GM23338 (cell line): ENCODE measurements at regions not wholly inside any gene's neighbourhood (a gene's known extent, or its start where the extent isn't known, plus 50 kb on each side); places are given as distances from the start of the nearest gene placed in this dataset.

Experiments
- ATAC-seq: fragments of 200-7000 bp; cut with Tn5 transposase; 3 replicates; pipeline ENCODE4 v1.9.1; 2020
- DNase-seq: peaks from one replicate; pipeline ENCODE4 v3.0.0-alpha.2; 2015; ENCODE audit warnings: low spot score
- H2AFZ ChIP-seq: fragments of 200-600 bp; sonication (generic); 2 replicates; pipeline ENCODE4 v1.8.0; 2016; ENCODE audit warnings: antibody characterized with exemption, mild to moderate bottlenecking, moderate library complexity
- H3F3A ChIP-seq: fragments of 200-600 bp; sonication (generic); replicated peaks from 2 replicates; pipeline ENCODE4 v1.8.0; 2017; ENCODE audit warnings: antibody characterized with exemption, mixed run types, low read depth
- H3K27ac ChIP-seq: fragments of 200-600 bp; sonication (generic); 2 replicates; pipeline ENCODE4 v1.6.1; 2016; ENCODE audit warnings: low read depth
- H3K27me3 ChIP-seq: fragments of 200-600 bp; sonication (generic); 2 replicates; pipeline ENCODE4 v1.8.0; 2016; ENCODE audit warnings: mild to moderate bottlenecking, mixed run types, moderate library complexity; ENCODE audit not compliant: insufficient read depth
- H3K36me3 ChIP-seq: fragments of 200-600 bp; sonication (generic); 2 replicates; pipeline ENCODE4 v1.8.0; 2016; ENCODE audit warnings: mild to moderate bottlenecking; ENCODE audit not compliant: insufficient read depth
- H3K4me1 ChIP-seq: fragments of 200-600 bp; sonication (generic); 2 replicates; pipeline ENCODE4 v1.8.0; 2016; ENCODE audit warnings: mild to moderate bottlenecking, moderate library complexity; ENCODE audit not compliant: insufficient read depth
- H3K4me2 ChIP-seq: fragments of 200-600 bp; sonication (generic); 2 replicates; pipeline ENCODE4 v1.7.1; 2017; ENCODE audit warnings: mixed run types
- H3K4me3 ChIP-seq: fragments of 200-600 bp; sonication (generic); 2 replicates; pipeline ENCODE4 v1.6.1; 2016; ENCODE audit warnings: mixed run types
- H3K79me2 ChIP-seq: fragments of 200-600 bp; sonication (generic); replicated peaks from 2 replicates; pipeline ENCODE4 v1.8.0; 2017; ENCODE audit warnings: mild to moderate bottlenecking; ENCODE audit not compliant: insufficient read depth
- H3K9me2 ChIP-seq: fragments of 200-600 bp; sonication (generic); 2 replicates; pipeline ENCODE4 v1.8.0; 2017; ENCODE audit not compliant: insufficient read depth
- H4K20me1 ChIP-seq: fragments of 200-600 bp; sonication (generic); replicated peaks from 2 replicates; pipeline ENCODE4 v1.8.0; 2017; ENCODE audit warnings: mild to moderate bottlenecking; ENCODE audit not compliant: insufficient read depth
- H3K27ac Mint-ChIP-seq: 2 replicates; pipeline ENCODE4 v1.8.0; 2020; ENCODE audit warnings: inconsistent platforms, mild to moderate bottlenecking, moderate library complexity, mixed read lengths
- H3K27me3 Mint-ChIP-seq: 3 replicates; pipeline ENCODE4 v1.8.0; 2022; ENCODE audit warnings: low read depth, mild to moderate bottlenecking, moderate library complexity, mixed read lengths, inconsistent platforms; ENCODE audit not compliant: insufficient read depth, poor library complexity
- H3K36me3 Mint-ChIP-seq: 3 replicates; pipeline ENCODE4 v1.8.0; 2021; ENCODE audit warnings: low read depth, mild to moderate bottlenecking, inconsistent platforms, moderate library complexity, mixed read lengths
- H3K4me1 Mint-ChIP-seq: 3 replicates; pipeline ENCODE4 v1.8.0; 2020; ENCODE audit warnings: mild to moderate bottlenecking, inconsistent platforms, mixed read lengths
- H3K4me3 Mint-ChIP-seq: 3 replicates; pipeline ENCODE4 v1.8.0; 2021; ENCODE audit warnings: moderate library complexity, mild to moderate bottlenecking, inconsistent platforms, mixed read lengths
- H3K9me3 Mint-ChIP-seq: 3 replicates; pipeline ENCODE4 v1.8.0; 2020; ENCODE audit warnings: moderate library complexity, mild to moderate bottlenecking, inconsistent platforms, mixed read lengths
- CREB1 ChIP-seq: fragments of 250-450 bp; sonication (Bioruptor Pico); IDR thresholded peaks from 2 replicates; pipeline ENCODE4 v1.5.0; 2020; ENCODE audit warnings: low read depth, mild to moderate bottlenecking, moderate library complexity
- EZH2 ChIP-seq: fragments of 200-600 bp; sonication (generic); IDR thresholded peaks from one replicate; pipeline ENCODE4 v1.8.0; 2017; ENCODE audit warnings: antibody characterized with exemption, mild to moderate bottlenecking, low read depth; ENCODE audit not compliant: unreplicated experiment
- EZH2phosphoT487 ChIP-seq: fragments of 200-600 bp; sonication (generic); IDR thresholded peaks from one replicate; pipeline ENCODE4 v1.8.1; 2018; ENCODE audit warnings: antibody characterized with exemption; ENCODE audit not compliant: unreplicated experiment
- JUNB ChIP-seq: IDR thresholded peaks from one replicate; pipeline ENCODE4 v1.6.1; 2016; ENCODE audit warnings: antibody characterized with exemption; ENCODE audit not compliant: unreplicated experiment
- NANOG ChIP-seq: IDR thresholded peaks from 2 replicates; pipeline ENCODE4 v1.6.1; 2016; ENCODE audit warnings: antibody characterized with exemption, borderline replicate concordance
- POLR2AphosphoS5 ChIP-seq: IDR thresholded peaks from 2 replicates; pipeline ENCODE4 v1.6.1; 2016; ENCODE audit warnings: antibody characterized with exemption, low read depth
- STAT1 ChIP-seq: IDR thresholded peaks from one replicate; pipeline ENCODE4 v1.6.1; 2016; ENCODE audit warnings: antibody characterized with exemption; ENCODE audit not compliant: unreplicated experiment
- TF ChIP-seq, protein P1 (sequence below): fragments of 250-450 bp; sonication (Bioruptor Pico); IDR thresholded peaks from 2 replicates; pipeline ENCODE4 v1.5.0; 2020; ENCODE audit warnings: mild to moderate bottlenecking, moderate library complexity
- TF ChIP-seq, protein P2 (sequence below), 2 experiments: fragments of 200-600 bp in 1 of 2; sonication (generic) in 1 of 2; conservative IDR thresholded peaks; 2 replicates each; pipeline versions ENCODE4 v1.5.1 to v1.6.1; 2016 to 2017; ENCODE audit warnings: antibody characterized with exemption in 2 of 2, low read depth in 2 of 2, mild to moderate bottlenecking in 2 of 2, moderate library complexity in 1 of 2
- TF ChIP-seq, protein P3 (sequence below): IDR thresholded peaks from 2 replicates; pipeline ENCODE4 v1.6.1; 2016; ENCODE audit warnings: antibody characterized with exemption

DNA sequence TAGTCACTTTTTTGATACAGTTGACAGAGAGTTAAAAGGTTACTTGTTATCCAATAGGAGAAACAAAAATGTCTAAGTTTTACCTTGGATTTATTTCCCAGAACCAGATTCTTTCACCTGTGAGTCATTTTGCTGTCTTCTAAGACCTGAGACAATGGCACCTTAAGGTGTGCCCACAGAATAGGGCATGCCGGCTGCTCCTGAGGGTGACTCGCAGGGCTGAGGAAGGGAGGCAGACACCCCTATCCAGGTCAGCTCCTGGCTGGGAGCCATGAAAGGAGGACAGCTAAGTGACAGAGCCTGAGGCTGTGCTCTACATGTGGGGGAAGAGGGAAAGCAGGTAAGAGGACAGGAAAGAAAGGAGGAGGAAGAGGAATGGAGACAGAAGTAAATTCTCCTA is 67.8 kb downstream of the RASSF10 start:
- Histone ChIP-seq H4K20me1 (no peaks in the 10 kb centered on the region), H3K4me1 (no peaks in the 10 kb centered on the region), H2AFZ (no peak overlapping the region), H3K4me3 (no peak overlapping the region), H3K9me2 (no peaks in the 10 kb centered on the region), H3K36me3 (no peaks in the 10 kb centered on the region), H3K4me2 (no peak overlapping the region), H3K27ac (no peak overlapping the region), H3K79me2 (no peaks in the 10 kb centered on the region), H3K27me3 (no peaks in the 10 kb centered on the region), H3F3A (no peaks in the 10 kb centered on the region)
- Mint-ChIP-seq H3K9me3 (no peaks in the 10 kb centered on the region), H3K4me1 (no peaks in the 10 kb centered on the region), H3K36me3 (no peaks in the 10 kb centered on the region), H3K27me3 (no peaks in the 10 kb centered on the region), H3K4me3 (no peak overlapping the region), H3K27ac (no peak overlapping the region)
- DNase-seq = no peak
- TF ChIP-seq, protein P1, sequence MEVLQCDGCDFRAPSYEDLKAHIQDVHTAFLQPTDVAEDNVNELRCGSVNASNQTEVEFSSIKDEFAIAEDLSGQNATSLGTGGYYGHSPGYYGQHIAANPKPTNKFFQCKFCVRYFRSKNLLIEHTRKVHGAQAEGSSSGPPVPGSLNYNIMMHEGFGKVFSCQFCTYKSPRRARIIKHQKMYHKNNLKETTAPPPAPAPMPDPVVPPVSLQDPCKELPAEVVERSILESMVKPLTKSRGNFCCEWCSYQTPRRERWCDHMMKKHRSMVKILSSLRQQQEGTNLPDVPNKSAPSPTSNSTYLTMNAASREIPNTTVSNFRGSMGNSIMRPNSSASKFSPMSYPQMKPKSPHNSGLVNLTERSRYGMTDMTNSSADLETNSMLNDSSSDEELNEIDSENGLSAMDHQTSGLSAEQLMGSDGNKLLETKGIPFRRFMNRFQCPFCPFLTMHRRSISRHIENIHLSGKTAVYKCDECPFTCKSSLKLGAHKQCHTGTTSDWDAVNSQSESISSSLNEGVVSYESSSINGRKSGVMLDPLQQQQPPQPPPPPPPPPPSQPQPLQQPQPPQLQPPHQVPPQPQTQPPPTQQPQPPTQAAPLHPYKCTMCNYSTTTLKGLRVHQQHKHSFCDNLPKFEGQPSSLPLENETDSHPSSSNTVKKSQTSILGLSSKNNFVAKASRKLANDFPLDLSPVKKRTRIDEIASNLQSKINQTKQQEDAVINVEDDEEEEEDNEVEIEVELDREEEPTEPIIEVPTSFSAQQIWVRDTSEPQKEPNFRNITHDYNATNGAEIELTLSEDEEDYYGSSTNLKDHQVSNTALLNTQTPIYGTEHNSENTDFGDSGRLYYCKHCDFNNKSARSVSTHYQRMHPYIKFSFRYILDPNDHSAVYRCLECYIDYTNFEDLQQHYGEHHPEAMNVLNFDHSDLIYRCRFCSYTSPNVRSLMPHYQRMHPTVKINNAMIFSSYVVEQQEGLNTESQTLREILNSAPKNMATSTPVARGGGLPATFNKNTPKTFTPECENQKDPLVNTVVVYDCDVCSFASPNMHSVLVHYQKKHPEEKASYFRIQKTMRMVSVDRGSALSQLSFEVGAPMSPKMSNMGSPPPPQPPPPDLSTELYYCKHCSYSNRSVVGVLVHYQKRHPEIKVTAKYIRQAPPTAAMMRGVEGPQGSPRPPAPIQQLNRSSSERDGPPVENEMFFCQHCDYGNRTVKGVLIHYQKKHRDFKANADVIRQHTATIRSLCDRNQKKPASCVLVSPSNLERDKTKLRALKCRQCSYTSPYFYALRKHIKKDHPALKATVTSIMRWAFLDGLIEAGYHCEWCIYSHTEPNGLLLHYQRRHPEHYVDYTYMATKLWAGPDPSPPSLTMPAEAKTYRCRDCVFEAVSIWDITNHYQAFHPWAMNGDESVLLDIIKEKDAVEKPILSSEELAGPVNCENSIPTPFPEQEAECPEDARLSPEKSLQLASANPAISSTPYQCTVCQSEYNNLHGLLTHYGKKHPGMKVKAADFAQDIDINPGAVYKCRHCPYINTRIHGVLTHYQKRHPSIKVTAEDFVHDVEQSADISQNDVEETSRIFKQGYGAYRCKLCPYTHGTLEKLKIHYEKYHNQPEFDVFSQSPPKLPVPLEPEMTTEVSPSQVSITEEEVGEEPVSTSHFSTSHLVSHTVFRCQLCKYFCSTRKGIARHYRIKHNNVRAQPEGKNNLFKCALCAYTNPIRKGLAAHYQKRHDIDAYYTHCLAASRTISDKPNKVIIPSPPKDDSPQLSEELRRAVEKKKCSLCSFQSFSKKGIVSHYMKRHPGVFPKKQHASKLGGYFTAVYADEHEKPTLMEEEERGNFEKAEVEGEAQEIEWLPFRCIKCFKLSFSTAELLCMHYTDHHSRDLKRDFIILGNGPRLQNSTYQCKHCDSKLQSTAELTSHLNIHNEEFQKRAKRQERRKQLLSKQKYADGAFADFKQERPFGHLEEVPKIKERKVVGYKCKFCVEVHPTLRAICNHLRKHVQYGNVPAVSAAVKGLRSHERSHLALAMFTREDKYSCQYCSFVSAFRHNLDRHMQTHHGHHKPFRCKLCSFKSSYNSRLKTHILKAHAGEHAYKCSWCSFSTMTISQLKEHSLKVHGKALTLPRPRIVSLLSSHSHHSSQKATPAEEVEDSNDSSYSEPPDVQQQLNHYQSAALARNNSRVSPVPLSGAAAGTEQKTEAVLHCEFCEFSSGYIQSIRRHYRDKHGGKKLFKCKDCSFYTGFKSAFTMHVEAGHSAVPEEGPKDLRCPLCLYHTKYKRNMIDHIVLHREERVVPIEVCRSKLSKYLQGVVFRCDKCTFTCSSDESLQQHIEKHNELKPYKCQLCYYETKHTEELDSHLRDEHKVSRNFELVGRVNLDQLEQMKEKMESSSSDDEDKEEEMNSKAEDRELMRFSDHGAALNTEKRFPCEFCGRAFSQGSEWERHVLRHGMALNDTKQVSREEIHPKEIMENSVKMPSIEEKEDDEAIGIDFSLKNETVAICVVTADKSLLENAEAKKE = no peak
- TF ChIP-seq NANOG (no peak), JUNB (no peak), CREB1 (CRISPR knock-in tag) (no peak), EZH2 (no peak), STAT1 (no peak), EZH2phosphoT487 (no peak), POLR2AphosphoS5 (no peak)
- TF ChIP-seq, protein P2, sequence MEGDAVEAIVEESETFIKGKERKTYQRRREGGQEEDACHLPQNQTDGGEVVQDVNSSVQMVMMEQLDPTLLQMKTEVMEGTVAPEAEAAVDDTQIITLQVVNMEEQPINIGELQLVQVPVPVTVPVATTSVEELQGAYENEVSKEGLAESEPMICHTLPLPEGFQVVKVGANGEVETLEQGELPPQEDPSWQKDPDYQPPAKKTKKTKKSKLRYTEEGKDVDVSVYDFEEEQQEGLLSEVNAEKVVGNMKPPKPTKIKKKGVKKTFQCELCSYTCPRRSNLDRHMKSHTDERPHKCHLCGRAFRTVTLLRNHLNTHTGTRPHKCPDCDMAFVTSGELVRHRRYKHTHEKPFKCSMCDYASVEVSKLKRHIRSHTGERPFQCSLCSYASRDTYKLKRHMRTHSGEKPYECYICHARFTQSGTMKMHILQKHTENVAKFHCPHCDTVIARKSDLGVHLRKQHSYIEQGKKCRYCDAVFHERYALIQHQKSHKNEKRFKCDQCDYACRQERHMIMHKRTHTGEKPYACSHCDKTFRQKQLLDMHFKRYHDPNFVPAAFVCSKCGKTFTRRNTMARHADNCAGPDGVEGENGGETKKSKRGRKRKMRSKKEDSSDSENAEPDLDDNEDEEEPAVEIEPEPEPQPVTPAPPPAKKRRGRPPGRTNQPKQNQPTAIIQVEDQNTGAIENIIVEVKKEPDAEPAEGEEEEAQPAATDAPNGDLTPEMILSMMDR (conservative IDR thresholded peaks at IDR 0.05; ENCODE audit: low read depth in 2 of 2) = no peak
- TF ChIP-seq, protein P3, sequence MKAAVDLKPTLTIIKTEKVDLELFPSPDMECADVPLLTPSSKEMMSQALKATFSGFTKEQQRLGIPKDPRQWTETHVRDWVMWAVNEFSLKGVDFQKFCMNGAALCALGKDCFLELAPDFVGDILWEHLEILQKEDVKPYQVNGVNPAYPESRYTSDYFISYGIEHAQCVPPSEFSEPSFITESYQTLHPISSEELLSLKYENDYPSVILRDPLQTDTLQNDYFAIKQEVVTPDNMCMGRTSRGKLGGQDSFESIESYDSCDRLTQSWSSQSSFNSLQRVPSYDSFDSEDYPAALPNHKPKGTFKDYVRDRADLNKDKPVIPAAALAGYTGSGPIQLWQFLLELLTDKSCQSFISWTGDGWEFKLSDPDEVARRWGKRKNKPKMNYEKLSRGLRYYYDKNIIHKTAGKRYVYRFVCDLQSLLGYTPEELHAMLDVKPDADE = no peak
- ATAC-seq = no peak
